Upper lobe of left lung (tissue), 6 donors: ENCODE measurements at regions not wholly inside any gene's neighbourhood (a gene's known extent, or its start where the extent isn't known, plus 50 kb on each side); places are given as distances from the start of the nearest gene placed in this dataset.
A peak's percentile ranks its signal among the peaks of the same experiment; 100 is the strongest.

Experiments
- ATAC-seq, 2 donors: fragments of 200-7000 bp; cut with Tn5 transposase; one replicate each; pipeline ENCODE4 v1.9.1; 2022; ENCODE audit warnings: mild to moderate bottlenecking in 2 of 2, moderate library complexity in 2 of 2; ENCODE audit not compliant: low FRiP score in 2 of 2
- DNase-seq, 2 donors: peaks; one replicate each; pipeline ENCODE4 v3.0.0-alpha.2; 2019 to 2020
- H3K27ac ChIP-seq, 4 donors: fragments of 200-600 bp; sonication (generic); one replicate each; pipeline ENCODE4 v1.5.1; 2016 to 2019
- H3K27me3 ChIP-seq, 4 donors: fragments of 200-600 bp; sonication (generic); one replicate each; pipeline ENCODE4 v1.5.1; 2017 to 2019
- H3K36me3 ChIP-seq, 4 donors: fragments of 200-600 bp; sonication (generic); one replicate each; pipeline ENCODE4 v1.5.1; 2016 to 2019
- H3K4me1 ChIP-seq, 4 donors: fragments of 200-600 bp; sonication (generic); one replicate each; pipeline ENCODE4 v1.5.1; 2018 to 2019
- H3K4me3 ChIP-seq, 4 donors: fragments of 200-600 bp; sonication (generic); one replicate each; pipeline ENCODE4 v1.5.1; 2017 to 2019; ENCODE audit warnings: mild to moderate bottlenecking in 2 of 4, moderate library complexity in 1 of 4
- H3K9me3 ChIP-seq, 4 donors: fragments of 200-600 bp; sonication (generic); one replicate each; pipeline ENCODE4 v1.5.1; 2018 to 2019
- CTCF ChIP-seq, 6 experiments: fragments of 450-650 bp in 4 of 6; fragments of 200-600 bp in 2 of 6; sonication (generic) in 2 of 6; IDR thresholded peaks; one replicate each; pipeline ENCODE4 v1.5.1; 2016 to 2019; ENCODE audit warnings: antibody characterized with exemption in 6 of 6
- EP300 ChIP-seq, 4 donors: sonication (generic); formaldehyde crosslinking; IDR thresholded peaks; one replicate each; pipeline ENCODE4 v1.5.1; 2017; ENCODE audit warnings: antibody characterized with exemption in 4 of 4, control low read depth in 2 of 4
- POLR2A ChIP-seq, 4 donors: fragments of 450-650 bp; IDR thresholded peaks; one replicate each; pipeline ENCODE4 v1.5.1; 2016 to 2017; ENCODE audit warnings: antibody characterized with exemption in 4 of 4, mild to moderate bottlenecking in 2 of 4
- POLR2AphosphoS5 ChIP-seq, 2 donors: sonication (generic); formaldehyde crosslinking; IDR thresholded peaks; one replicate each; pipeline ENCODE4 v1.5.1; 2017; ENCODE audit warnings: antibody characterized with exemption in 2 of 2
- WGBS, 2 donors: methylation state at CpG; one replicate each; pipeline ENCODE4 v1.1.5; 2017 to 2018; 5-methylcytosine and 5-hydroxymethylcytosine counted together
- donor health status: DM: no; HTN: no; CAD: no; lungs with moderate emphysema.
- donor health status: DM: no; HTN: yes; CAD: no; lungs with severe emphysema.

- H3K36me3 ChIP-seq = no peaks in the 10 kb centered on the region
- peaks cover 7 to 30% (median 17%) of the 10 kb centered on the region in 4 donors for H3K4me1 ChIP-seq
- peak in 1 of 6 experiments; percentile 11 for TF ChIP-seq CTCF (IDR thresholded peaks at IDR 0.05)
- peak; percentile 10 to 63 for TF ChIP-seq POLR2AphosphoS5 (IDR thresholded peaks at IDR 0.05)
- peak in 1 of 4 donors; percentile 34 for TF ChIP-seq EP300 (IDR thresholded peaks at IDR 0.05)
- TF ChIP-seq POLR2A (IDR thresholded peaks at IDR 0.05) = no peak
- H3K4me3 ChIP-seq = peak overlapping the region in 2 of 4 donors; percentile 6 to 16
- 4 to 15% methylated on average over 6 to 13 of the region's 25 CpGs for WGBS, 2 donors
- H3K9me3 ChIP-seq = no peaks in the 10 kb centered on the region
- peak; percentile 89 to 91 for ATAC-seq
- H3K27me3 ChIP-seq = no peaks in the 10 kb centered on the region
- peak; percentile 86 to 93 for DNase-seq
- peak overlapping the region; percentile 0 to 88 (median 82) for H3K27ac ChIP-seq
Observed at GRCh38 chrX:9342561-9343051, 122.3 kb upstream of the TBL1X start.

- ATAC-seq = no peak
Observed at GRCh38 chrX:9343971-9344370, 120.9 kb upstream of the TBL1X start.

GRCh38 chrX:9345957-9346356 is 118.9 kb upstream of the TBL1X start:
- WGBS, 2 donors = 85 to 89% methylated on average over 5 to 8 of the region's 8 CpGs
- Histone ChIP-seq H3K9me3 (no peaks in the 10 kb centered on the region), H3K36me3 (no peaks in the 10 kb centered on the region), H3K4me1 (peaks cover 2 to 19% (median 7%) of the 10 kb centered on the region in 4 donors), H3K27me3 (no peaks in the 10 kb centered on the region), H3K27ac (no peak overlapping the region), H3K4me3 (no peak overlapping the region)
- ATAC-seq (no peak), DNase-seq (no peak)
- no peak for TF ChIP-seq POLR2A (IDR thresholded peaks at IDR 0.05)
- TF ChIP-seq POLR2AphosphoS5 (IDR thresholded peaks at IDR 0.05) = no peak
- TF ChIP-seq EP300 (IDR thresholded peaks at IDR 0.05) = no peak
- TF ChIP-seq CTCF (IDR thresholded peaks at IDR 0.05) = no peak

More at GRCh38 chrX:9343971-9344370, 120.9 kb upstream of the TBL1X start:
- TF ChIP-seq EP300 (IDR thresholded peaks at IDR 0.05) (no peak), POLR2A (IDR thresholded peaks at IDR 0.05) (no peak), POLR2AphosphoS5 (IDR thresholded peaks at IDR 0.05) (no peak), CTCF (IDR thresholded peaks at IDR 0.05) (no peak)
- no peak for DNase-seq
- no peak overlapping the region for H3K4me3 ChIP-seq
- no peaks in the 10 kb centered on the region for H3K27me3 ChIP-seq
- peaks cover 7 to 30% (median 17%) of the 10 kb centered on the region in 4 donors for H3K4me1 ChIP-seq
- no peaks in the 10 kb centered on the region for H3K36me3 ChIP-seq
- H3K9me3 ChIP-seq = no peaks in the 10 kb centered on the region
- 62 to 73% methylated on average over 5 to 7 of the region's 7 CpGs for WGBS, 2 donors
- H3K27ac ChIP-seq = no peak overlapping the region

- DNase-seq = no peak
- Histone ChIP-seq H3K27me3 (no peaks in the 10 kb centered on the region), H3K36me3 (no peaks in the 10 kb centered on the region), H3K4me1 (peaks cover 0 to 6% (median 0%) of the 10 kb centered on the region in 4 donors), H3K9me3 (no peaks in the 10 kb centered on the region), H3K27ac (no peak overlapping the region), H3K4me3 (no peak overlapping the region)
- 73 to 74% methylated on average over 6 to 11 of the region's 11 CpGs for WGBS, 2 donors
- TF ChIP-seq POLR2A (IDR thresholded peaks at IDR 0.05) (no peak), CTCF (IDR thresholded peaks at IDR 0.05) (no peak)
- ATAC-seq = no peak
Observed at GRCh38 chrX:9349572-9350494, 115.0 kb upstream of the TBL1X start.
